ENCODE measurements at regions not wholly inside any gene's neighbourhood (a gene's known extent, or its start where the extent isn't known, plus 50 kb on each side); places are given as distances from the start of the nearest gene placed in this dataset.

- H3K27me3 ChIP-seq (ENCODE audit: control insufficient read depth in 5 of 5, insufficient read depth in 4 of 5, low read length in 5 of 5): peaks cover 3 to 18% (median 11%) of the 10 kb centered on the region in 5 donors
- H3K9me3 ChIP-seq (ENCODE audit: control insufficient read depth in 5 of 5, low read length in 5 of 5): no peaks in the 10 kb centered on the region
- H3K4me1 ChIP-seq (ENCODE audit: control insufficient read depth in 5 of 5, insufficient read depth in 5 of 5, low read length in 5 of 5): no peaks in the 10 kb centered on the region
- no peak overlapping the region for H3K4me3 ChIP-seq (ENCODE audit: low read depth in 1 of 5, low read length in 5 of 5)
- H3K36me3 ChIP-seq (ENCODE audit: control insufficient read depth in 5 of 5, insufficient read depth in 5 of 5, low read length in 5 of 5): no peaks in the 10 kb centered on the region
- no peak overlapping the region for H3K9ac ChIP-seq (ENCODE audit: low read length in 5 of 5)
- H3K27ac ChIP-seq (ENCODE audit: low read depth, low read length): no peak overlapping the region
These were observed 194.4 kb downstream of the UQCRFS1 start for GRCh38 chr19:29018542-29018941.

GRCh38 chr19:29017788-29018187, 195.2 kb downstream of the UQCRFS1 start:
- no peaks in the 10 kb centered on the region for H3K9me3 ChIP-seq (ENCODE audit: control insufficient read depth in 5 of 5, low read length in 5 of 5)
- H3K27me3 ChIP-seq (ENCODE audit: control insufficient read depth in 5 of 5, insufficient read depth in 4 of 5, low read length in 5 of 5): peaks cover 3 to 18% (median 11%) of the 10 kb centered on the region in 5 donors
- H3K36me3 ChIP-seq (ENCODE audit: control insufficient read depth in 5 of 5, insufficient read depth in 5 of 5, low read length in 5 of 5): no peaks in the 10 kb centered on the region
- H3K4me3 ChIP-seq (ENCODE audit: low read depth in 1 of 5, low read length in 5 of 5): no peak overlapping the region
- no peak overlapping the region for H3K9ac ChIP-seq (ENCODE audit: low read length in 5 of 5)
- no peaks in the 10 kb centered on the region for H3K4me1 ChIP-seq (ENCODE audit: control insufficient read depth in 5 of 5, insufficient read depth in 5 of 5, low read length in 5 of 5)
- no peak overlapping the region for H3K27ac ChIP-seq (ENCODE audit: low read depth, low read length)

- Histone ChIP-seq H3K27ac (ENCODE audit: low read depth, low read length) (no peak overlapping the region), H3K9ac (ENCODE audit: low read length in 5 of 5) (no peak overlapping the region), H3K27me3 (ENCODE audit: control insufficient read depth in 5 of 5, insufficient read depth in 4 of 5, low read length in 5 of 5) (peaks cover 3 to 18% (median 11%) of the 10 kb centered on the region in 5 donors), H3K4me3 (ENCODE audit: low read depth in 1 of 5, low read length in 5 of 5) (no peak overlapping the region), H3K9me3 (ENCODE audit: control insufficient read depth in 5 of 5, low read length in 5 of 5) (no peaks in the 10 kb centered on the region), H3K36me3 (ENCODE audit: control insufficient read depth in 5 of 5, insufficient read depth in 5 of 5, low read length in 5 of 5) (no peaks in the 10 kb centered on the region), H3K4me1 (ENCODE audit: control insufficient read depth in 5 of 5, insufficient read depth in 5 of 5, low read length in 5 of 5) (no peaks in the 10 kb centered on the region)
These were observed 195.8 kb downstream of the UQCRFS1 start for GRCh38 chr19:29016926-29017760.

GRCh38 chr19:29016353-29016752, 196.6 kb downstream of the UQCRFS1 start:
- H3K9ac ChIP-seq (ENCODE audit: low read length in 5 of 5): no peak overlapping the region
- no peaks in the 10 kb centered on the region for H3K4me1 ChIP-seq (ENCODE audit: control insufficient read depth in 5 of 5, insufficient read depth in 5 of 5, low read length in 5 of 5)
- H3K4me3 ChIP-seq (ENCODE audit: low read depth in 1 of 5, low read length in 5 of 5): no peak overlapping the region
- no peak overlapping the region for H3K27ac ChIP-seq (ENCODE audit: low read depth, low read length)
- H3K36me3 ChIP-seq (ENCODE audit: control insufficient read depth in 5 of 5, insufficient read depth in 5 of 5, low read length in 5 of 5): no peaks in the 10 kb centered on the region
- peaks cover 3 to 14% (median 11%) of the 10 kb centered on the region in 5 donors for H3K27me3 ChIP-seq (ENCODE audit: control insufficient read depth in 5 of 5, insufficient read depth in 4 of 5, low read length in 5 of 5)
- H3K9me3 ChIP-seq (ENCODE audit: control insufficient read depth in 5 of 5, low read length in 5 of 5): no peaks in the 10 kb centered on the region

GRCh38 chr19:29015569-29015968, 197.4 kb downstream of the UQCRFS1 start:
- Histone ChIP-seq H3K9me3 (ENCODE audit: control insufficient read depth in 5 of 5, low read length in 5 of 5) (no peaks in the 10 kb centered on the region), H3K36me3 (ENCODE audit: control insufficient read depth in 5 of 5, insufficient read depth in 5 of 5, low read length in 5 of 5) (no peaks in the 10 kb centered on the region), H3K27me3 (ENCODE audit: control insufficient read depth in 5 of 5, insufficient read depth in 4 of 5, low read length in 5 of 5) (peaks cover 3 to 14% (median 11%) of the 10 kb centered on the region in 5 donors)

GRCh38 chr19:29014857-29015436, 198.0 kb downstream of the UQCRFS1 start:
- Histone ChIP-seq H3K27ac (ENCODE audit: low read depth, low read length) (no peak overlapping the region), H3K27me3 (ENCODE audit: control insufficient read depth in 5 of 5, insufficient read depth in 4 of 5, low read length in 5 of 5) (peaks cover 3 to 14% (median 11%) of the 10 kb centered on the region in 5 donors)

More at GRCh38 chr19:29015569-29015968, 197.4 kb downstream of the UQCRFS1 start:
- no peak overlapping the region for H3K9ac ChIP-seq (ENCODE audit: low read length in 5 of 5)
- no peaks in the 10 kb centered on the region for H3K4me1 ChIP-seq (ENCODE audit: control insufficient read depth in 5 of 5, insufficient read depth in 5 of 5, low read length in 5 of 5)
- no peak overlapping the region for H3K4me3 ChIP-seq (ENCODE audit: low read depth in 1 of 5, low read length in 5 of 5)
- H3K27ac ChIP-seq (ENCODE audit: low read depth, low read length): no peak overlapping the region

GRCh38 chr19:29013988-29014387, 199.0 kb downstream of the UQCRFS1 start:
- Histone ChIP-seq H3K4me3 (ENCODE audit: low read depth in 1 of 5, low read length in 5 of 5) (no peak overlapping the region), H3K27me3 (ENCODE audit: control insufficient read depth in 5 of 5, insufficient read depth in 4 of 5, low read length in 5 of 5) (peaks cover 3 to 18% (median 11%) of the 10 kb centered on the region in 5 donors), H3K27ac (ENCODE audit: low read depth, low read length) (no peak overlapping the region), H3K9ac (ENCODE audit: low read length in 5 of 5) (no peak overlapping the region), H3K36me3 (ENCODE audit: control insufficient read depth in 5 of 5, insufficient read depth in 5 of 5, low read length in 5 of 5) (no peaks in the 10 kb centered on the region), H3K9me3 (ENCODE audit: control insufficient read depth in 5 of 5, low read length in 5 of 5) (no peaks in the 10 kb centered on the region), H3K4me1 (ENCODE audit: control insufficient read depth in 5 of 5, insufficient read depth in 5 of 5, low read length in 5 of 5) (peaks cover 0 to 3% (median 0%) of the 10 kb centered on the region in 5 donors)

More at GRCh38 chr19:29014857-29015436, 198.0 kb downstream of the UQCRFS1 start:
- Histone ChIP-seq H3K4me3 (ENCODE audit: low read depth in 1 of 5, low read length in 5 of 5) (no peak overlapping the region), H3K9ac (ENCODE audit: low read length in 5 of 5) (no peak overlapping the region), H3K9me3 (ENCODE audit: control insufficient read depth in 5 of 5, low read length in 5 of 5) (no peaks in the 10 kb centered on the region), H3K4me1 (ENCODE audit: control insufficient read depth in 5 of 5, insufficient read depth in 5 of 5, low read length in 5 of 5) (no peaks in the 10 kb centered on the region), H3K36me3 (ENCODE audit: control insufficient read depth in 5 of 5, insufficient read depth in 5 of 5, low read length in 5 of 5) (no peaks in the 10 kb centered on the region)

GRCh38 chr19:29013325-29013724, 199.6 kb downstream of the UQCRFS1 start:
- H3K27me3 ChIP-seq (ENCODE audit: control insufficient read depth in 5 of 5, insufficient read depth in 4 of 5, low read length in 5 of 5): peaks cover 0 to 15% (median 11%) of the 10 kb centered on the region in 5 donors
- H3K27ac ChIP-seq (ENCODE audit: low read depth, low read length): no peak overlapping the region
- peaks cover 0 to 3% (median 0%) of the 10 kb centered on the region in 5 donors for H3K4me1 ChIP-seq (ENCODE audit: control insufficient read depth in 5 of 5, insufficient read depth in 5 of 5, low read length in 5 of 5)
- H3K9ac ChIP-seq (ENCODE audit: low read length in 5 of 5): no peak overlapping the region
- H3K4me3 ChIP-seq (ENCODE audit: low read depth in 1 of 5, low read length in 5 of 5): no peak overlapping the region
- no peaks in the 10 kb centered on the region for H3K9me3 ChIP-seq (ENCODE audit: control insufficient read depth in 5 of 5, low read length in 5 of 5)
- no peaks in the 10 kb centered on the region for H3K36me3 ChIP-seq (ENCODE audit: control insufficient read depth in 5 of 5, insufficient read depth in 5 of 5, low read length in 5 of 5)

GRCh38 chr19:29012457-29012856, 200.5 kb downstream of the UQCRFS1 start:
- Histone ChIP-seq H3K9me3 (ENCODE audit: control insufficient read depth in 5 of 5, low read length in 5 of 5) (no peaks in the 10 kb centered on the region), H3K9ac (ENCODE audit: low read length in 5 of 5) (no peak overlapping the region), H3K27ac (ENCODE audit: low read depth, low read length) (no peak overlapping the region), H3K36me3 (ENCODE audit: control insufficient read depth in 5 of 5, insufficient read depth in 5 of 5, low read length in 5 of 5) (no peaks in the 10 kb centered on the region), H3K27me3 (ENCODE audit: control insufficient read depth in 5 of 5, insufficient read depth in 4 of 5, low read length in 5 of 5) (peaks cover 0 to 11% (median 7%) of the 10 kb centered on the region in 5 donors), H3K4me3 (ENCODE audit: low read depth in 1 of 5, low read length in 5 of 5) (no peak overlapping the region), H3K4me1 (ENCODE audit: control insufficient read depth in 5 of 5, insufficient read depth in 5 of 5, low read length in 5 of 5) (peaks cover 0 to 3% (median 0%) of the 10 kb centered on the region in 5 donors)

GRCh38 chr19:29010276-29010675, 202.7 kb downstream of the UQCRFS1 start:
- Histone ChIP-seq H3K36me3 (ENCODE audit: control insufficient read depth in 5 of 5, insufficient read depth in 5 of 5, low read length in 5 of 5) (no peaks in the 10 kb centered on the region), H3K9ac (ENCODE audit: low read length in 5 of 5) (no peak overlapping the region), H3K9me3 (ENCODE audit: control insufficient read depth in 5 of 5, low read length in 5 of 5) (no peaks in the 10 kb centered on the region), H3K27me3 (ENCODE audit: control insufficient read depth in 5 of 5, insufficient read depth in 4 of 5, low read length in 5 of 5) (peaks cover 0 to 4% (median 0%) of the 10 kb centered on the region in 5 donors), H3K4me1 (ENCODE audit: control insufficient read depth in 5 of 5, insufficient read depth in 5 of 5, low read length in 5 of 5) (peaks cover 0 to 3% (median 0%) of the 10 kb centered on the region in 5 donors), H3K27ac (ENCODE audit: low read depth, low read length) (no peak overlapping the region), H3K4me3 (ENCODE audit: low read depth in 1 of 5, low read length in 5 of 5) (no peak overlapping the region)
